Fibroblast of pulmonary artery (primary cell): ENCODE measurements at regions not wholly inside any gene's neighbourhood (a gene's known extent, or its start where the extent isn't known, plus 50 kb on each side); places are given as distances from the start of the nearest gene placed in this dataset.

Experiments used
- DNase-seq: peaks from one replicate; pipeline ENCODE4 v3.0.0-alpha.2; 2010; ENCODE audit warnings: low read depth
- H3K4me3 ChIP-seq: replicated peaks from 2 replicates; pipeline ENCODE4 v1.5.1; 2011; ENCODE audit warnings: low read depth, mild to moderate bottlenecking, control low read depth, low read length, moderate library complexity
- CTCF ChIP-seq: IDR thresholded peaks from 2 replicates; pipeline ENCODE4 v1.5.1; 2011; ENCODE audit warnings: mild to moderate bottlenecking, control low read depth, low read length, inconsistent platforms; ENCODE audit errors: missing control alignments

- no peak for TF ChIP-seq CTCF
- DNase-seq, result no peak
Observed at GRCh38 chr3:168645180-168645579, 549.5 kb upstream of the GOLIM4 start.

DNA sequence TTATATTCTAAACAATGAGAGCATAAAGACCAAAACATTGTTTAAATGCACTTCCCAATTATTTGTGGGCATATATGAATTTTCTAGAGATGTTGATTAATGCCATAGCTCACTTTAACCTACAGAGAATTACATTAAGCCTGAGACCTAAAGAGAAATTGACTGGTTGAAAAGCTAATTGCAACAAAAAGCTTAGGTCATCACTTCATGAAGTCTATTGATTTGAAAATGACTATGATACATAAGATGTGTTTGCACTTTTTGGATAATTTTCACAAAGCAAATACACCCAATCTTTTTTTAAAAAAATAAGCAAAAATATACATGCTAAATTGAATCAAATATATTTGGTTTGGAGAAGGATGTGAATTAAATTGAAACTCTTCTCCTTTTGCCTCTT, 532.8 kb upstream of the GOLIM4 start:
- no peak overlapping the region for H3K4me3 ChIP-seq
- TF ChIP-seq CTCF, result no peak
- no peak for DNase-seq

More at GRCh38 chr3:168645180-168645579, 549.5 kb upstream of the GOLIM4 start:
- H3K4me3 ChIP-seq, result no peak overlapping the region

GRCh38 chr3:168625477-168625876, 529.8 kb upstream of the GOLIM4 start:
- no peak overlapping the region for H3K4me3 ChIP-seq
- no peak for TF ChIP-seq CTCF
- DNase-seq, result no peak

DNA sequence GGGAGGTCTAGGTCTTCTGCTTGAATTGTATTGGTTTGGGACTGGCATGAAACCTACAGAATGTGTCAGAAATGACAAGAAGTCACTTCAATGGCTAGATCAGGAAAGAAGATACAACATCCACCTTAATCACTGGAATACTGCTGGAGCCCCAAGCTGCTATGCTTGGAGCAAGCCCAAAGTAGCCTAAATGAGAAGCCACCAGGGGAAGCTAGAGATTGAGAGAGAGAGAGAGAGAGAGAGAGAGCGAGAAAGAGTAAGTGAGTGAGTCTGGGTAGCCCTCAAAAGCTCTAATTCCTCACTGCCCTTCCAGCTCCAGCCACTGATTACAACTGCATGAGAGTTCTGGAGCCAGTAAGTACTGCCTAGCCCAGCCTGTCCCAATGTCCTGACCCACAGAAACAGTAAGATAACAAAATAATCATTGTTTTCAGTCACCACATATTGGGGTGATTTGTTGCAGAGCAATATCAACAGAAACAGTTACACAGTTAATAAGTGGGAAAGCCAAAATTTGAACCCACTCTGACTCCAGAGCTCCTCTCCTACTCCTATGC, 529.2 kb upstream of the GOLIM4 start:
- TF ChIP-seq CTCF, result no peak
- DNase-seq, result no peak

DNA sequence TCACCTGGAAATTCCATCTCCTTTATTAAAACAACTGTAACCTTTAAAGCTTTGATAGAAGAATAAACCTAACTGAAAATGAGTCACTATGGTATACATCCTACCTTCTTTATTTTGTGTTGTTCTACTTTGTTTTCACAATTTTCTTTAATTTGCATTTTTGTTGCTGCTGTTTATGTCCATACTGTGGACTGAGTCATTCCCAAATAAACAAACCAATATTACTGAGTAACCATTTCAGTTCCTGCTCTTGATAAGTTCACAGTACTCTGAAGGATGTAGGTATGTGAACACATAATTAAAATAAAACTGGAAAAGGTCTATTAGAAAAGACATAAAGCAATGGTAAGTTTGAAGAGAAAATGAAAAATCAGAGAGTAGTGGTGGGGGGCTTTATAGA, 528.5 kb upstream of the GOLIM4 start:
- TF ChIP-seq CTCF, result no peak
- no peak for DNase-seq
- H3K4me3 ChIP-seq, result no peak overlapping the region

More for the DNA sequence above, 529.2 kb upstream of the GOLIM4 start:
- no peak overlapping the region for H3K4me3 ChIP-seq

DNA sequence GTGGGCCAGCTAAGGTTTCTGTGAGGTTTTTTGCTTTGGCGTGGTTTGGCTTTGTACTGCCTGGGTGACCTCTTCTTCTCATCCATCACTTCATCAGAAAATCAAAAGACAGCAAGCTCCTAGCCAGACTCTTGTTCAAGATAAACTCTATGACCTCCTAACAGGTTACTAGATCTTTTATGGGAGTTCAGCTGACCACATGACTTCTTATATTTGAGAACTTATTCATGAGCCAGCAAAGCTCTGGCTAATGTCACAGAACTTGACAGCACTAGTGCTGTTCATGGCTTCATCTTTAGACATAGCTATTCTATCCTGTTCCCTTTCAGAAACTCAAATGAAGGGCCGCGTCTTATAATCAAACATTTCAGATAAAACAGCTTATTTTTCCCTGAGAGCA, 527.1 kb upstream of the GOLIM4 start:
- no peak for DNase-seq
- TF ChIP-seq CTCF, result no peak
- H3K4me3 ChIP-seq, result no peak overlapping the region

DNA sequence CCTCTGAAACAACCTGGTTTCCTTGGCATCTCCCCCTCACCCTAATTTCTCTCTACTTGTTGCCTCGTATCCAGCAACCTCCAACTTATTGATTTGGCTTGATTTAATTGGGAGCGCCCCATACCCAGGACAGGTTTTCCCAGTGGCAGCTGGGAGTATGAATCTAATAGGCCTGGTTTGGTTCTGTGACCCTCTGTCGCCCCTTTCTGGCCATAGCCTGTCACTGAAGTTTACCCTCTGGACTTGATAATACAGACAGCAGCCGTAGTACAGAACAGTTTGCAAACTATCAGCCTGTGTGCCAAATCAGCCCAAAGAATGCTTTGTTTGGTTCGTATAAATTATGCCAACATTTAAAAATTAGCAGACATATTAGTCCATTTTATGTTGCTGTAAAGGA, 525.1 kb upstream of the GOLIM4 start:
- DNase-seq, result peak; percentile 28
- H3K4me3 ChIP-seq, result no peak overlapping the region
- TF ChIP-seq CTCF, result peak; percentile 40
